ENCODE measurements at regions not wholly inside any gene's neighbourhood (a gene's known extent, or its start where the extent isn't known, plus 50 kb on each side); places are given as distances from the start of the nearest gene placed in this dataset.

DNA sequence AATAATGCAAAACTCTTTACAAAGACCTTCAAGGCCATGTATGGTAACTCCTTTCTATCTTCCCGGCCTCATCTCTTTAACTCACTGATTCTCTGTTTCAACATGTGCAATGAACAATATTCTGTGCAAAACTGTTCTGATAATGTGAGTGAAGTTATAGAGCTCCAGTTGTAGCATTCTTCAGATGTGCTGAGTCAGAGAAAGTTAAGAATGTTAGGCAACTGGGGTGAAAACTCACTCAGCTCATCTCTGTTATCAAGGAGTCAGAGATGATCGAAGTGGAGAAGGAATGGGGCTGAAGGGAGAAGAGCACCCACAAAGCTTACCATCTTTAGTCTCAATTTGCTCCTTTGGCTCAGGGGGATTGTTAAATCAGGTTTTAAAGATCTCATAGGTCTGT, 344.7 kb upstream of the NPSR1 start:
- no peaks in the 10 kb centered on the region for H3K27me3 ChIP-seq (ENCODE audit: insufficient read depth, low read length, poor library complexity)
- H3K36me3 ChIP-seq (ENCODE audit: insufficient read depth, low read length), result no peaks in the 10 kb centered on the region
- TF ChIP-seq CTCF (IDR thresholded peaks at IDR 0.05; ENCODE audit: borderline replicate concordance, extremely low read depth, low read length, poor library complexity, severe bottlenecking), result no peak
- TF ChIP-seq EZH2 (IDR thresholded peaks at IDR 0.05; ENCODE audit: borderline replicate concordance, low read depth, low read length, severe bottlenecking), result no peak
- H2AFZ ChIP-seq (ENCODE audit: low read depth, low read length), result no peak overlapping the region
- DNase-seq, result no peak
- peaks cover 4% of the 10 kb centered on the region for H3K9me3 ChIP-seq (ENCODE audit: insufficient read depth, low read length, severe bottlenecking)
- H3K79me2 ChIP-seq (ENCODE audit: insufficient read depth, low read length), result no peaks in the 10 kb centered on the region
- no peak for ATAC-seq (ENCODE audit: insufficient read depth, low read depth)
- H3K4me2 ChIP-seq (ENCODE audit: insufficient read depth, low read length), result no peak overlapping the region
- H3K9ac ChIP-seq (ENCODE audit: low read depth, low read length), result no peak overlapping the region
- no peak overlapping the region for H3K27ac ChIP-seq (ENCODE audit: low read length)
- H3K4me3 ChIP-seq (ENCODE audit: low read depth in 1 of 2, low read length in 2 of 2), result no peak overlapping the region
- H3K4me1 ChIP-seq (ENCODE audit: insufficient read depth, low read length), result no peaks in the 10 kb centered on the region
- no peaks in the 10 kb centered on the region for H4K20me1 ChIP-seq (ENCODE audit: insufficient read depth, low read length)

GRCh38 chr7:34315032-34315431, 343.0 kb upstream of the NPSR1 start:
- H3K9ac ChIP-seq (ENCODE audit: low read depth, low read length), result no peak overlapping the region
- no peak overlapping the region for H3K4me2 ChIP-seq (ENCODE audit: insufficient read depth, low read length)
- H3K4me3 ChIP-seq (ENCODE audit: low read depth in 1 of 2, low read length in 2 of 2), result no peak overlapping the region
- no peak for DNase-seq
- H2AFZ ChIP-seq (ENCODE audit: low read depth, low read length), result no peak overlapping the region
- H4K20me1 ChIP-seq (ENCODE audit: insufficient read depth, low read length), result no peaks in the 10 kb centered on the region
- no peak for TF ChIP-seq EZH2 (IDR thresholded peaks at IDR 0.05; ENCODE audit: borderline replicate concordance, low read depth, low read length, severe bottlenecking)
- no peak for TF ChIP-seq CTCF (IDR thresholded peaks at IDR 0.05; ENCODE audit: borderline replicate concordance, extremely low read depth, low read length, poor library complexity, severe bottlenecking)
- H3K27ac ChIP-seq (ENCODE audit: low read length), result no peak overlapping the region
- peaks cover 4% of the 10 kb centered on the region for H3K9me3 ChIP-seq (ENCODE audit: insufficient read depth, low read length, severe bottlenecking)
- no peaks in the 10 kb centered on the region for H3K36me3 ChIP-seq (ENCODE audit: insufficient read depth, low read length)
- no peaks in the 10 kb centered on the region for H3K79me2 ChIP-seq (ENCODE audit: insufficient read depth, low read length)
- ATAC-seq (ENCODE audit: insufficient read depth, low read depth), result no peak
- no peaks in the 10 kb centered on the region for H3K27me3 ChIP-seq (ENCODE audit: insufficient read depth, low read length, poor library complexity)
- no peaks in the 10 kb centered on the region for H3K4me1 ChIP-seq (ENCODE audit: insufficient read depth, low read length)

DNA sequence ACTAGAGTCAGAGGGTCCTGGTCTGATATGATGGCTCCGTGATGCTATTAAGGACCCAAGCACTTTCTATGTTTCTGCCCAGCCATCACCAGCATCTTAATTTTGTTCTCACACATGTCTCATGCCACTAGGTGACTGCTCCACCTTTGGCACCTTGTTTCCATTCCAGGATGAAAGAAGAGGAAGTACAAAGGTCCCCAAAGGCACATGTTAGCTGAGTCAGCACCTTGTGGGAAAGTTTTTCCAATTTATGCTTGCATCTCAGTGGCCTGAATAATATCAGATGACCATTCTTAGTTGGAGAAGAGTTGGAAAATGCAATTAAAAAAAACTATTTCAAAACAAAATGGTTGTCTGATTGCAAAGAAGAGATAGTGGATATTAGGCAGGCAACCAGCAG, 341.0 kb upstream of the NPSR1 start:
- H3K9me3 ChIP-seq (ENCODE audit: insufficient read depth, low read length, severe bottlenecking), result peaks cover 4% of the 10 kb centered on the region
- H3K4me3 ChIP-seq (ENCODE audit: low read depth in 1 of 2, low read length in 2 of 2), result no peak overlapping the region
- no peaks in the 10 kb centered on the region; the same call in 1 of the 2 replicates for H4K20me1 ChIP-seq (ENCODE audit: insufficient read depth, low read length)
- no peaks in the 10 kb centered on the region for H3K79me2 ChIP-seq (ENCODE audit: insufficient read depth, low read length)
- no peaks in the 10 kb centered on the region for H3K27me3 ChIP-seq (ENCODE audit: insufficient read depth, low read length, poor library complexity)
- DNase-seq (no peak), ATAC-seq (ENCODE audit: insufficient read depth, low read depth) (no peak)
- no peak overlapping the region for H2AFZ ChIP-seq (ENCODE audit: low read depth, low read length)
- H3K4me2 ChIP-seq (ENCODE audit: insufficient read depth, low read length), result no peak overlapping the region
- no peak overlapping the region for H3K27ac ChIP-seq (ENCODE audit: low read length)
- H3K9ac ChIP-seq (ENCODE audit: low read depth, low read length), result no peak overlapping the region
- no peaks in the 10 kb centered on the region for H3K36me3 ChIP-seq (ENCODE audit: insufficient read depth, low read length)
- no peak for TF ChIP-seq EZH2 (IDR thresholded peaks at IDR 0.05; ENCODE audit: borderline replicate concordance, low read depth, low read length, severe bottlenecking)
- TF ChIP-seq CTCF (IDR thresholded peaks at IDR 0.05; ENCODE audit: borderline replicate concordance, extremely low read depth, low read length, poor library complexity, severe bottlenecking), result no peak
- no peaks in the 10 kb centered on the region for H3K4me1 ChIP-seq (ENCODE audit: insufficient read depth, low read length)

GRCh38 chr7:34320412-34320811, 337.6 kb upstream of the NPSR1 start:
- Histone ChIP-seq H3K27ac (ENCODE audit: low read length) (no peak overlapping the region), H4K20me1 (ENCODE audit: insufficient read depth, low read length) (no peaks in the 10 kb centered on the region; the same call in 1 of the 2 replicates), H3K9ac (ENCODE audit: low read depth, low read length) (no peak overlapping the region), H2AFZ (ENCODE audit: low read depth, low read length) (no peak overlapping the region), H3K79me2 (ENCODE audit: insufficient read depth, low read length) (no peaks in the 10 kb centered on the region), H3K4me1 (ENCODE audit: insufficient read depth, low read length) (no peaks in the 10 kb centered on the region), H3K4me3 (ENCODE audit: low read depth in 1 of 2, low read length in 2 of 2) (no peak overlapping the region), H3K4me2 (ENCODE audit: insufficient read depth, low read length) (no peak overlapping the region), H3K27me3 (ENCODE audit: insufficient read depth, low read length, poor library complexity) (no peaks in the 10 kb centered on the region), H3K36me3 (ENCODE audit: insufficient read depth, low read length) (no peaks in the 10 kb centered on the region), H3K9me3 (ENCODE audit: insufficient read depth, low read length, severe bottlenecking) (no peaks in the 10 kb centered on the region)
- ATAC-seq (ENCODE audit: insufficient read depth, low read depth) (no peak), DNase-seq (no peak)
- TF ChIP-seq CTCF (IDR thresholded peaks at IDR 0.05; ENCODE audit: borderline replicate concordance, extremely low read depth, low read length, poor library complexity, severe bottlenecking) (no peak), EZH2 (IDR thresholded peaks at IDR 0.05; ENCODE audit: borderline replicate concordance, low read depth, low read length, severe bottlenecking) (no peak)

All from DND-41 (cell line).